Daoy (cell line): ENCODE measurements at regions not wholly inside any gene's neighbourhood (a gene's known extent, or its start where the extent isn't known, plus 50 kb on each side); places are given as distances from the start of the nearest gene placed in this dataset.
"Not testable (repeated sequence)": the region's sequence is repeated elsewhere in the genome, so short reads cannot be mapped to it uniquely, and the experiment has no call there.

Experiments used
- DNase-seq: peaks from one replicate; pipeline ENCODE4 v3.0.0-alpha.2; 2015; ENCODE audit warnings: low read depth

GRCh38 chr3:190989218-190989617 lies 126.7 kb upstream of the GMNC start:
- DNase-seq = no peak

GRCh38 chr3:190988102-190988501 lies 125.6 kb upstream of the GMNC start:
- no peak for DNase-seq

GRCh38 chr3:190984502-190985244 lies 122.2 kb upstream of the GMNC start:
- no peak for DNase-seq

GRCh38 chr3:190983875-190984274 lies 121.4 kb upstream of the GMNC start:
- no peak for DNase-seq

DNA sequence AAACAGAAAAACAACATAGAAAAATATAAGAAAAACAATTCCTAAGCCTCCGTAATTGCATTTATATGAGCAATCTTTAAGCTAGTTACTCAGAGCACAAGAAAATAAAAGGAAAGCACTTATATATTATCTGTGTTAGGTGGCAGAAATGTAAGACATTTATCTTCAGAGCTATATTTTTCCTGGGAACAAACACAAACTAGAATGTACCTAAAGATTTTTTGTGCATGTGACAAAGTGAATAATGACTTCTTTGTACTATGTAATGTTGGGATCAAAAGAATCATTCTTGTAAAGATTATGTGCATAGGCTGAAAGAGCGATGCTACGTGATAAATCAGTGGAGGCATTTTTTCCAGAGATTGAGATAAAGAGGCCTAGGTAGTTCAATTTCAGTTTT lies 111.3 kb upstream of the GMNC start:
- no peak for DNase-seq

- peak; percentile 77 for DNase-seq
Observed at GRCh38 chr3:190972840-190973270, 110.4 kb upstream of the GMNC start.

DNA sequence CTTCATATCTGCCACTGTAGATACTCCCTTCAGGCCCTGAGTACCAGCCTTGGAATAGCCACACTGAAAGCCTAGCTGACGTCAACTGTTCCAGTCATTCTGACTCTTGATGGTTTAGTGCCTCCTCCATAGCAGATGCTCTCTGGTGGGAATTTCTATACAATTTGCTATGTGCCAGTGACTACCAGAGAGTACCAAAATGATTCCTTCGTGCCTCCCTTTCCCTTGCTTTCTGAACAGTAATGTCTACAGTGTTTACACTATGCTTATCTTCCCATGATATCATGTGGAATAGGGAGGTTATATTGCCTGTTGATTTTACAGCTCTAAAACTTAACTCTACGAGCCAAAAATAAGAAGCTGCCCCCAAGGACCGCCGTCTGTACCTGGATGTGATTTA lies 109.7 kb upstream of the GMNC start:
- DNase-seq = peak; percentile 25

DNA sequence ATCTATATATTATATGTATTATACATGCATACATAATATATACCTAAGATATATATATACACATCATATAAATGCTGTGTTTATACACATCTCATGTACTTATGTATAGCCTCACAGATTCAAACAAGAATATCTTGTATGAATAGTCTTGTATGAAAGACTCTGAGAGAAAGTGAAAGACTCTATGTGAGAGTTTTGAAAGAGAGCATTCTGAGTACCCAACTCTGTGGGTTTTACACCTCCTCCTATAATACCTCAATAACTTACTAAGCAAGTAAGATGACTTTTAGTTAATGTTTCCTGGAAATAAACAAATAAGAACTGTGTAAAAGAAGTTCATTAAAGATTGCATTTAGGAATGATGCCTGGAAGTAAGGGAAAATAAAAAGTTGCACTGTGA lies 108.1 kb upstream of the GMNC start:
- no peak for DNase-seq

DNA sequence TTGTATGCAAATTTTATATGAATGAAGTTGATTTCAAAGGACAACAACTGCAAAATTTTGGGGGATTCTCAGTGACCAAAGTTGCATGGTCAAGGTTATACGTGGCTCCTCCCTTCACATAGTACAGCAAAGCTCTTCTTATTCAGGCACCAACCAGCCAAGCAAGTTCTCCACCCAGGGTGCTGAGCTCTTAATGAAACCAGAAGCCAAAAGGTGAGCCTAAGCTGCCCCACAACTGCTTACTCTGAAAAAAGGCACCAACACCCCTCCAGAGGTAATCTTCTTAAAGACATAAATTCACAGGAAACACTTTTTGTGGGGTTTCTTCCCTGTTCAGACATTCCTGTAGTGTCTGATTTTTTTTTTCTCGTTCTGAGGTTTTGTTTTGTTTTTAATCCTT lies 106.1 kb upstream of the GMNC start:
- no peak for DNase-seq

- DNase-seq = not testable (repeated sequence)
Observed at GRCh38 chr3:190964931-190965330, 102.4 kb upstream of the GMNC start.

GRCh38 chr3:190959077-190959476 lies 96.6 kb upstream of the GMNC start:
- DNase-seq = no peak

- DNase-seq = no peak
Observed at GRCh38 chr3:190941694-190942260, 79.3 kb upstream of the GMNC start.

- peak; percentile 39 for DNase-seq
Observed at GRCh38 chr3:190934616-190935015, 72.1 kb upstream of the GMNC start.

DNA sequence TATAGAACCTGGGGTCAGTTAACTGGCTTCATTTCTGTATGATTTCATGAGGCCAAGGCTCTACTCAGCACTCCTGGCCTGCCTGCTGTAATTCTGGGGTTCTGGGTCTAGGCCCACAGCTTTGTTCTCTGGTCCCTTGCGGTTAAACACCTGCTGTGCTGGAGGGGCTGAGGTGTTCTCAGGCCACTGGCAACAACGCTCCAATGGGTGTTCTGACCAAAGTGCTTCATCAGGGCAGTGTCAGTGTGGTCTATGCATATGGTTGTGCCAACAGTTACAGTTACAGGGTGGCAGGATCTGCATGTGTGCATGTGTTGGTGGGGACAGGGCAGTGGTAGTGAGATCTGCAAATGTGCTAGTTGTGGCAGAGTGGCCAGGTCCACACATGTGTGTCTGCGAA lies 64.1 kb upstream of the GMNC start:
- no peak for DNase-seq

DNA sequence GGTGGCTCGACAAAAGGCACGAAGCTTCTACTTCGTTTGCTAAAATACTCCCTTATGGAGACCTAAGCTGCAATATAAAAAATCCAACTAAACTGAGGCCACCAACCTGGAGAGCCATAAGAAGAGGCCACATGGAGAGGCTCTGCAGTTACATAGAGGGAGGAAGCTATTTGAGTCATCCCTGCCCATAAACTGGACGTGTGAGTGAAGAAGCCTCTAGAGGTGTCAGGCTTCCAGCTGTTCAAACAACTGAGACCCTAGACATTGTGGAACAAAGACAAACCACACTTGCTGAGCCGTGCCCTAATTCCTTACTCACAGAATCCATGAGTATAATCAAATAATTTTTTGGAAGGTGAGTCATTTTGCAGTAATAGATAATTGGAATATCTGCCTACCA lies 50.2 kb upstream of the GMNC start:
- peak; percentile 55 for DNase-seq
